ENCODE measurements at regions not wholly inside any gene's neighbourhood (a gene's known extent, or its start where the extent isn't known, plus 50 kb on each side); places are given as distances from the start of the nearest gene placed in this dataset.
A peak's percentile ranks its signal among the peaks of the same experiment; 100 is the strongest.

- no peak for DNase-seq
Observed at GRCh38 chr5:92922231-92922967, 658.6 kb downstream of the NR2F1-AS1 start.

DNA sequence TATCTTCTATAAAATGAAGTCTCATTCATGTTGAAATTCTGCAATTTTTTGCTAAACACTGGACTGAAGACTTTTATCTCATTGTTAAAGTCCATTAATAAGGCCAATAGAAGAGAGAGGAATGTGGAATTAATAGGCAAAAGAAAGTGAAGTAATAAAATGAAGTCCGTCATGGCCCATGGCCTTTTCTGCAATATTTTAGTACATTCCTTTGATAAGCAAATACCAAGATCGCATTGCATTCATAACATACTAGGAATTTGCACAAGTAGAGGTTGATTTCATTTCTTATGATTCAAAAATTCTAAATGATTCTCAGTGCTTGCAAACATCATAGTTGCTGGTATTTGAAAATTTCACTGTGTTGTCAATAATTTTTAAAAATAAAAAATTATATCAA lies 664.0 kb downstream of the NR2F1-AS1 start:
- DNase-seq: peak; percentile 40

DNA sequence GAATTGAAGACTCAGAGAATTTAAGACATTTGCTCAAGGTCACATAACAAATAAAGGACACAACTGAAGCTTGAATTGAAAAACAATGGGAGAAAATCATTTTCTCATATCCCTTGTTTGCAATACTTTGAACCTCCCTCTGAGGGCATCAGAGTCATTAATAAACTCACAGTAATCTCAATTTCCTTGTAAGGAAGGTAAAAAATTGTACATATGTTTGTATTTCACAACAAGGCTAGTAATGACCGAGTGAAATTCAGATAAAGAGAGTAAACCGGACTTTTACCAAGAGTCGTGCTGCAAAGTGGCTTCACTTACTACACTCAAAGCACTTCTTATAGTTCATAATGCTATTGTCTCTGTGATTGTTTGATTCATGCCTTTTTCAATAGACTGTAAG lies 665.0 kb downstream of the NR2F1-AS1 start:
- DNase-seq: peak; percentile 9

DNA sequence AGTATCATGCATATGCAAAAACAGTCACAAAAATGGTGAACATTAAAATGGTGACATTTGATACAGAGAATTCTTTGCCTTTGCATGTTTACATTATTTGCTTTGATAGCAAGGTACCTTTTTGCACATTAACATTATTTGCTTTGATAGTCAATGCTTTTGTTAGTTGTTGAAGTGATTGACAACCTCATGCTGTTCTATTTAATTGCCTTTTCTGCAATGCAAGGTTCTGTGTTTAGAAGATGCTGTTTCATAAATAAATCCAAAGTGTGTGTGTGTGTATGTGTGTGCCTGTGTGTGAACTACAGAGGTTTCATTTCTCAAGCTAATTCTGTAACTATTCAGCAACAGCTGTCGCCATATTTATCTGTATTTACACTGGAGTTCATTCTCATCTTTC lies 668.7 kb downstream of the NR2F1-AS1 start:
- no peak for DNase-seq

DNA sequence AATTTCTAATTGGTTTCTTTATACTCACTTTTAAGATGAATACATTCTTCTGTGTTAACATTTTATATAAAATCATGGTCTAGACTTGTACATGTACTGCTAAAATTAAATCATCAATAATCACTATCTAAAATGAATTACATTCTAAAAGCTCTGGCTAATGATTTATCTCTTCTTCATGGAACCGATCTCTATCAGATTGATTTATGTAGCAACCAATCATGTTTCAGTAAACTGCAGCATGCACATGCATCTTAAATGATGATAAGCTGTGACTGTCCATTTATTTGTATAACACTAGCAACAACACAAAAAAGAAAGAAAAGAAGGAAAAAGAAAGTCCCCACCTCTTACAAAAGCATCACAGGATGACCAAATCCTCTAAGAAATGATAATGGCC lies 669.2 kb downstream of the NR2F1-AS1 start:
- no peak for DNase-seq

DNA sequence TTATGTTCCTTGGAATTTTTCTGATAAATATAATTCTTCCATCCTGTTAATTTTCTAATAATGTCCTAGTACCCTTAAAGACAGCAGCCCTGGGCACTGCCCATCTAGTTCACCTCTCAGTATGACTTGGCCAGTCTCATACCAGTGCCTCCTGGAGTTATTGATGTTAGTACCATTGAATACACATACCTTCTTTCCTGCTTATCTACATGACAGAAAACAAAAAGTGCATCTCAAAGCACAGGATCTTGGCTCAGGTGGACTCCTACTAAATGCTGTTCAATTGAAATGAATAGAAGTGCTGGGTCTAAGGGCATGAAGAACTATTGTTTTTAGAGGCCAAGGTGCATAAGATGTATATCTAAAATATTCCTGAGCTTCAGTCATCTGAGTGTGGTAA lies 669.7 kb downstream of the NR2F1-AS1 start:
- DNase-seq: no peak

DNA sequence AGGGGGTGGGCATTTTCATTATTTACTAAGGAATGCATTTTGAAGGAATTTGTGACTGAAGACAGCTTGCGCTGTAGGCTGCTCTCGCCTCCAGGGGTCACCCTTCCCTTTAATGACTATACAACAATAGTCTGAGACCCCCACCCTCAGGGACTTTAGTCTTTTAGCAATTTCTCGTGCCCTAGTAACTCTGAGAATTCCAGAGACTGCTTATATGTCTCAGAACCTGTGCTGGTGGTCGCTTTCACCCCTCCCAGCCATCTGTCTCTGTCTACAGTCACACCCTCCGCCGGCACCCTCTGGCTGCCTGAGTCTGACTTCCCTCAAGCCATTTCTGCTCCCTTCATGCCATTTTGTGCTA lies 671.4 kb downstream of the NR2F1-AS1 start:
- peak; percentile 27 for DNase-seq

GRCh38 chr5:92908952-92909601 lies 671.9 kb downstream of the NR2F1-AS1 start:
- no peak for DNase-seq

GRCh38 chr5:92907938-92908606 lies 672.9 kb downstream of the NR2F1-AS1 start:
- DNase-seq: peak; percentile 39

DNA sequence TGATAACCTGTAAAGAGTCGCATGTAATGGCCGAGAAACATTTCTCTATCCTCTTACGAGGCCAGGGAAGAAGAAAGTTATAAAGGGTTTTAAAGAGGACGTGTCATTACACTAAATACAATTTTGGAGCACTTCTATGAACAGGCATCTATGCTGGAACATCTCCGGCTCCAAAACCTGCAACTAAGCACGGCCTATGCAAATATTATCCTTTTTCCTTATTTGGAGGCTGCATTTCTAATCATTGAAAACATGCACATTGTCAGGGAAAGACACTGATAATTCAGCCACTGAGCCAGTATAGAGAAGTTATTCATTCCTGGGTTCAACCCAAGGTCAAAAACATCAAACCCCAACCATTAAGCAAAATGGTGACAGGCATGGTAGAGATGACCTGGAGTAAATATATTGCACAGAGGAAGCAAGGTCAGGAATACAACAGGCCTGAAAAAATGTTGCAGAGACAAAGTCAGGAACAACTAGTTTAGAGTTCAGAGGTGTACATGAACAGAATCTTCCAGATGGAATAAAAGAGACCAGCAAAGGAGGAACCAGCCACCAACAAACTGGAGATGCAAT lies 674.1 kb downstream of the NR2F1-AS1 start:
- no peak for DNase-seq

DNA sequence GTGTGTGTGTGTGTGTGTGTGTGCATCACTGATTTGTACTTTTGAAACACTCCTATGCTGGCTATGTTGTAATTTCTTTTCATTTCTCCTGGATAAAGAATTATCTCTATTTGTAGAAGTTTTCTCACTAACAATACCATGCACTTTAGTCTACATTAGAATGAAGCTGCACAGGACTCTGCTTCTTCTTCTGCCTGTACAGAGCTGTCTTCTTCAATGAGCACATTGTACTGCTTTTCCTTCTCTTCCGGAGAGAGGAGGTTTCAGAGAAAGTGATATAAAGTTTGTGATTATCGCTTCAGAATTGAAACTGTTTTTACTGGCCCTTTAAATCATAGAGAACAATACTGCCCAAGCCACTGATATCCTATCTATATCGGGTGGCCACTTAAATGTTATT lies 677.0 kb downstream of the NR2F1-AS1 start:
- no peak for DNase-seq

GRCh38 chr5:92899611-92900010 lies 681.4 kb downstream of the NR2F1-AS1 start:
- DNase-seq: no peak

GRCh38 chr5:92896722-92897121 lies 684.3 kb downstream of the NR2F1-AS1 start:
- DNase-seq: no peak

DNA sequence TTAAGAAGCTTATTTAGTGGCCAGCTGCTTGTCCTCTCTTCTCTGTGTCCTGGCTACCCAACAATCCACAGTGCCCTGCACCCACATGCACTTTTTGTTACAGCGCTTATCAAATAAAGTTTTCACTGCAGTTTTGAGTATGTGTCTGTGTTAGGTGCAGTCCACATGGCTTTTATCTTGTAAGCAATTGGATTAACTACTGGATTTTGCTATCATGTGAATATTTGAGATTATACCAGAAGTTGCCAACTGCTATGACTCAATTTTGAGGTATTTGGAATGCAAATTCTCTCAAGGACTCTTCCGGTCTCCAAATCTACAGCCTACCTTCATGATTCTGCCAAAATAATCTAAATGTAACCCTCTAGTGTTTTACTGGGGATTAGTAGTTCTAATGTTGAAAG lies 690.2 kb downstream of the NR2F1-AS1 start:
- peak; percentile 50 for DNase-seq

DNA sequence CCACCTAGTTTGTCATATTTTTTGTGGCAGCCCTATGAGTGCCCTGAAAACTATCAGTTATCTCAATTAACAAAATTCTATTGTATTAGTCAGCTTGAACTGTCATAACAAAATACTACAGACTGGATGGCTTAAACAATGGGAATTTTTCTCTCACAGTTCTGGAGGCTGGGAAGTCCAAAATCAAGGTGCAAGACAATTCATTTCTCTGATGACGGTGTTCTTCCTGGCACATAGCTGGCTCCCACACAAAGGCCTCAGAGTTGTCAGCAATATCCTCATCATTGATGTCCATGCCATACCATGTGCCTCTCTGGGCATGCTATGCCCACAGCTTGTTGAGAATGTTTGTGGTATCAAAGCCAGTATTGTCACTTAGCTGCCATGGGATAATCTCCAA lies 691.9 kb downstream of the NR2F1-AS1 start:
- DNase-seq: no peak

- no peak for DNase-seq
Observed at GRCh38 chr5:92887254-92887653, 693.8 kb downstream of the NR2F1-AS1 start.

GRCh38 chr5:92886751-92887150 lies 694.3 kb downstream of the NR2F1-AS1 start:
- DNase-seq: peak; percentile 14

- no peak for DNase-seq
Observed at GRCh38 chr5:92885950-92886349, 695.1 kb downstream of the NR2F1-AS1 start.

- peak; percentile 28 for DNase-seq
Observed at GRCh38 chr5:92884469-92884868, 696.5 kb downstream of the NR2F1-AS1 start.

- no peak for DNase-seq
Observed at GRCh38 chr5:92879806-92880543, 701.0 kb downstream of the NR2F1-AS1 start.

DNA sequence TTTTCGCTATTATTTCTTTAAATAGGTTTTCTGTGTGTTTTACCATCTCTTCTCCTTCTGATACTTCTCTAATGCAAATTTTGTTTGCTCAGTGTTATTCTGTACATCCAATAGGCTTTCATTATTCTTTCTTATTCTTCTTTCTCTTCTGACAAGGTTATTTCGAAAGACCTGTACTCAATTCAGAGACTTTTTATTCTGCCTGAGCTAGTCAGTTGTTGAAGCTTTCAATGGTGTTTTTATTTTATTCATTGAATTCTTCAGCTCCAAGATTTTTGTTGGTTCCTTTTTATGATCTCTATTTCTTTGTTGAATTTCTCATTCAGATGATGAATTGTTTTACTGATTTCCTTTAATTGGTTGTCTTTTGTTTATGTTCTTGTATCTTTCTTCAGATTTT lies 706.2 kb downstream of the NR2F1-AS1 start:
- DNase-seq: no peak

DNA sequence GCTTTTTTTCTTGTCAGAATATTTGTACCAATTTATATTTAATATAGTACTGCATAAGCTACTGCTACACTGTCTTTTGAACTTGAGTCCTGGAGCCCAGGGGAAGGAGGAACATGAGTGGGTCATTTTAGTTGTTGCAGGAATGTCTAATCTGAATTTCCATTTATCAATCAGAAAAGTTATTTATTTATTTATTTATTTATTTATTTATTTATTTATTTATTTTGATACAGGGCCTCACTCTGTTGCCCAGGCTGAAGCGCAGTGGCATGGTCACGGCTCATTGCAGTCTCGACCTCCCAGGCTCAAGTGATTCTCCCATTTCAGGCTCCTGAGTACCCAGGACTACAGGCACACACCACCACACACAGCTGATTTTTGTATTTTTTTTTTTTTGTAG lies 712.6 kb downstream of the NR2F1-AS1 start:
- DNase-seq: no peak

- no peak for DNase-seq
Observed at GRCh38 chr5:92864591-92864990, 716.4 kb downstream of the NR2F1-AS1 start.

Data from fibroblast of skin of back (primary cell).